Thyroid gland (tissue), 4 donors: ENCODE measurements at regions not wholly inside any gene's neighbourhood (a gene's known extent, or its start where the extent isn't known, plus 50 kb on each side); places are given as distances from the start of the nearest gene placed in this dataset.

Source experiments
- POLR2A ChIP-seq, 2 donors: fragments of 450-650 bp; IDR thresholded peaks; one replicate each; pipeline ENCODE4 v1.6.1; 2017; ENCODE audit warnings: antibody characterized with exemption in 2 of 2, mild to moderate bottlenecking in 2 of 2, moderate library complexity in 1 of 2
- TF ChIP-seq, protein P1 (sequence below), 6 experiments: fragments of 200-600 bp in 3 of 6; fragments of 450-650 bp in 3 of 6; sonication (generic) in 3 of 6; IDR thresholded peaks; one replicate each; pipeline ENCODE4 v1.5.1; 2016 to 2019; ENCODE audit warnings: antibody characterized with exemption in 6 of 6, mild to moderate bottlenecking in 2 of 6, inconsistent platforms in 1 of 6, moderate library complexity in 1 of 6

DNA sequence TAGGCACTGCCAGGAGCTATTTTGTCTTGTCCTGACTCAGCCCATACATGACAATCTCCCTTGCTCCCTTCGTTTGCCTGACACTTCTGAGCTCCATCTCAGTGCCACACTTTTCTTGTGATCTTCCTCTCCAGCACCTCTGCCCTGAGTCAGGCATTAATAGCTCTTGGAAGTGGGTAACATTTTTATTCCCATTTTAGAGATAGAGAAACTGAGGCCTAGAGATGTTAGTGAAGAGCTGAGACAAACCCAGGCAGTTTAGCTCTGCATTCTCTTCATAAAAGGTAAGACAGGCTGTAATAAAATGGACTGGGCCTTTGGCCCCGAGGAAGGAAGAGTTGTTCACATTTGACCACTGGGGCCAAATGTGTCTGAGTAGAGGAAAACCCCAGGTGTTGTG lies 167.4 kb downstream of the DHX35 start:
- TF ChIP-seq POLR2A (IDR thresholded peaks at IDR 0.05) = no peak
- TF ChIP-seq, protein P1, sequence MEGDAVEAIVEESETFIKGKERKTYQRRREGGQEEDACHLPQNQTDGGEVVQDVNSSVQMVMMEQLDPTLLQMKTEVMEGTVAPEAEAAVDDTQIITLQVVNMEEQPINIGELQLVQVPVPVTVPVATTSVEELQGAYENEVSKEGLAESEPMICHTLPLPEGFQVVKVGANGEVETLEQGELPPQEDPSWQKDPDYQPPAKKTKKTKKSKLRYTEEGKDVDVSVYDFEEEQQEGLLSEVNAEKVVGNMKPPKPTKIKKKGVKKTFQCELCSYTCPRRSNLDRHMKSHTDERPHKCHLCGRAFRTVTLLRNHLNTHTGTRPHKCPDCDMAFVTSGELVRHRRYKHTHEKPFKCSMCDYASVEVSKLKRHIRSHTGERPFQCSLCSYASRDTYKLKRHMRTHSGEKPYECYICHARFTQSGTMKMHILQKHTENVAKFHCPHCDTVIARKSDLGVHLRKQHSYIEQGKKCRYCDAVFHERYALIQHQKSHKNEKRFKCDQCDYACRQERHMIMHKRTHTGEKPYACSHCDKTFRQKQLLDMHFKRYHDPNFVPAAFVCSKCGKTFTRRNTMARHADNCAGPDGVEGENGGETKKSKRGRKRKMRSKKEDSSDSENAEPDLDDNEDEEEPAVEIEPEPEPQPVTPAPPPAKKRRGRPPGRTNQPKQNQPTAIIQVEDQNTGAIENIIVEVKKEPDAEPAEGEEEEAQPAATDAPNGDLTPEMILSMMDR (IDR thresholded peaks at IDR 0.05) = no peak
